ENCODE measurements at regions not wholly inside any gene's neighbourhood (a gene's known extent, or its start where the extent isn't known, plus 50 kb on each side); places are given as distances from the start of the nearest gene placed in this dataset.

- no peaks in the 10 kb centered on the region for H3K27me3 ChIP-seq (ENCODE audit: control insufficient read depth in 2 of 2, insufficient read depth in 2 of 2, low read length in 2 of 2)
- dilution Hi-C loops (cut with MboI; ENCODE audit: extremely low pct_ligation_motif_present, low sequenced_read_pairs): no loop called here
- no peak for TF ChIP-seq EZH2 (IDR thresholded peaks at IDR 0.05; ENCODE audit: borderline replicate concordance, low read depth, low read length, severe bottlenecking)
- no peak for TF ChIP-seq MAX (IDR thresholded peaks at IDR 0.05; ENCODE audit: insufficient read depth, insufficient read length)
- no peak for TF ChIP-seq GATA2 (IDR thresholded peaks at IDR 0.05; ENCODE audit: insufficient read depth, insufficient read length, low read depth, low read length)
- no peak for TF ChIP-seq FOS (IDR thresholded peaks at IDR 0.05; ENCODE audit: borderline replicate concordance, insufficient read depth, low read length)
- TF ChIP-seq POLR2A (IDR thresholded peaks at IDR 0.05; ENCODE audit: low read depth, low read length): no peak
- no peak for TF ChIP-seq POLR2AphosphoS5 (IDR thresholded peaks at IDR 0.05; ENCODE audit: insufficient read depth, low read depth, low read length)
- TF ChIP-seq JUN (IDR thresholded peaks at IDR 0.05; ENCODE audit: borderline replicate concordance, insufficient read depth, insufficient read length, low read depth): no peak
- no peak for TF ChIP-seq CTCF (IDR thresholded peaks at IDR 0.05; ENCODE audit: extremely low read depth in 1 of 2, insufficient read depth in 1 of 2, low read depth in 1 of 2, low read length in 2 of 2)
- TF ChIP-seq MYC (IDR thresholded peaks at IDR 0.05; ENCODE audit: low read depth, low read length): no peak
- no peaks in the 10 kb centered on the region for H3K9me3 ChIP-seq (replicated peaks; ENCODE audit: control insufficient read depth, insufficient read depth, low read length)
- no peaks in the 10 kb centered on the region for H3K36me3 ChIP-seq (ENCODE audit: control insufficient read depth in 2 of 2, extremely low read depth in 1 of 2, insufficient read depth in 2 of 2, low read length in 2 of 2)
- ChIA-PET CTCF (no interaction called here), POLR2A (no interaction called here)
- BruUV-seq (replicated peaks): no TSS peak
- no peaks in the 10 kb centered on the region for H3K79me2 ChIP-seq (ENCODE audit: control insufficient read depth, insufficient read depth, low read length)
- H3K4me3 ChIP-seq (replicated peaks in 1 of 3; ENCODE audit: insufficient read depth in 1 of 3, low read depth in 1 of 3, low read length in 3 of 3): no peak overlapping the region
- DNase-seq (ENCODE audit: low read depth, low spot score) (no peak), FAIRE-seq (no peak)
- H3K9ac ChIP-seq (replicated peaks; ENCODE audit: extremely low read depth, insufficient read depth, low read length): no peak overlapping the region
- no peaks in the 10 kb centered on the region for H3K4me1 ChIP-seq (ENCODE audit: control insufficient read depth, extremely low read depth, insufficient read depth, low read length)
- intact Hi-C loops (cut with micrococcal nuclease): no loop called here
- H2AFZ ChIP-seq (ENCODE audit: low read depth, low read length): no peak overlapping the region
- H3K27ac ChIP-seq (ENCODE audit: insufficient read depth, low read depth, low read length): no peak overlapping the region
- H3K4me2 ChIP-seq (ENCODE audit: insufficient read depth, low read length): no peak overlapping the region
- no peaks in the 10 kb centered on the region for H3K9me1 ChIP-seq (replicated peaks; ENCODE audit: control insufficient read depth, extremely low read depth, insufficient read depth, low read length)
- no peaks in the 10 kb centered on the region for H4K20me1 ChIP-seq (replicated peaks; ENCODE audit: control insufficient read depth, extremely low read depth, insufficient read depth, low read length)
Observed at GRCh38 chr1:164261691-164262240, 297.2 kb upstream of the PBX1 start.
